NCI-H524 (cell line): ENCODE measurements at regions not wholly inside any gene's neighbourhood (a gene's known extent, or its start where the extent isn't known, plus 50 kb on each side); places are given as distances from the start of the nearest gene placed in this dataset.

Source experiments
- DNase-seq, 2 experiments: peaks; one replicate each; lab custom pipeline; 2025; lab: John Stamatoyannopoulos, UW

GRCh38 chr15:53462651-53463050 is 296.8 kb downstream of the WDR72 start:
- no peak for DNase-seq

- DNase-seq: no peak
Measured at GRCh38 chr15:53461677-53462076, 297.8 kb downstream of the WDR72 start.

GRCh38 chr15:53458736-53459135 is 300.7 kb downstream of the WDR72 start:
- DNase-seq: no peak

GRCh38 chr15:53457479-53457878 is 302.0 kb downstream of the WDR72 start:
- no peak for DNase-seq

GRCh38 chr15:53454843-53455721 is 304.4 kb downstream of the WDR72 start:
- no peak for DNase-seq

- no peak for DNase-seq
Measured at GRCh38 chr15:53454535-53454842, 305.0 kb downstream of the WDR72 start.

- no peak for DNase-seq
Measured at GRCh38 chr15:53453253-53454105, 306.0 kb downstream of the WDR72 start.

- DNase-seq: no peak
Measured at GRCh38 chr15:53448232-53449015, 311.0 kb downstream of the WDR72 start.

- no peak for DNase-seq
Measured at GRCh38 chr15:53447742-53448141, 311.7 kb downstream of the WDR72 start.

- no peak for DNase-seq
Measured at GRCh38 chr15:53447053-53447574, 312.3 kb downstream of the WDR72 start.

- DNase-seq: peak in 1 of 2 experiments; percentile 40
Measured at GRCh38 chr15:53446376-53446775, 313.1 kb downstream of the WDR72 start.

- no peak for DNase-seq
Measured at GRCh38 chr15:53445531-53445930, 313.9 kb downstream of the WDR72 start.

- DNase-seq: no peak
Measured at GRCh38 chr15:53437985-53438841, 321.2 kb downstream of the WDR72 start.

- no peak for DNase-seq
Measured at GRCh38 chr15:53437366-53437765, 322.1 kb downstream of the WDR72 start.

GRCh38 chr15:53434174-53434678 is 325.2 kb downstream of the WDR72 start:
- no peak for DNase-seq

- no peak for DNase-seq
Measured at GRCh38 chr15:53416219-53416940, 343.1 kb downstream of the WDR72 start.

- no peak for DNase-seq
Measured at GRCh38 chr15:53414167-53414566, 345.3 kb downstream of the WDR72 start.

GRCh38 chr15:53412542-53412941 is 346.9 kb downstream of the WDR72 start:
- no peak for DNase-seq

- DNase-seq: no peak
Measured at GRCh38 chr15:53404930-53405493, 354.5 kb downstream of the WDR72 start.

GRCh38 chr15:53401503-53401902 is 358.0 kb downstream of the WDR72 start:
- no peak for DNase-seq
